GM10266 (cell line): ENCODE measurements at regions not wholly inside any gene's neighbourhood (a gene's known extent, or its start where the extent isn't known, plus 50 kb on each side); places are given as distances from the start of the nearest gene placed in this dataset.

ENCODE experiments used
- DNase-seq: peaks from one replicate; pipeline ENCODE4 v3.0.0; 2012; ENCODE audit errors: extremely low spot score
- TF ChIP-seq, protein P1 (sequence below): IDR thresholded peaks from 2 replicates; pipeline ENCODE4 v1.5.1; 2012; ENCODE audit warnings: mild to moderate bottlenecking, low read depth; ENCODE audit not compliant: control insufficient read depth, insufficient read depth; ENCODE audit errors: missing control alignments

GRCh38 chr11:133681901-133682300 lies 149.6 kb upstream of the OPCML start:
- no peak for DNase-seq
- TF ChIP-seq, protein P1, sequence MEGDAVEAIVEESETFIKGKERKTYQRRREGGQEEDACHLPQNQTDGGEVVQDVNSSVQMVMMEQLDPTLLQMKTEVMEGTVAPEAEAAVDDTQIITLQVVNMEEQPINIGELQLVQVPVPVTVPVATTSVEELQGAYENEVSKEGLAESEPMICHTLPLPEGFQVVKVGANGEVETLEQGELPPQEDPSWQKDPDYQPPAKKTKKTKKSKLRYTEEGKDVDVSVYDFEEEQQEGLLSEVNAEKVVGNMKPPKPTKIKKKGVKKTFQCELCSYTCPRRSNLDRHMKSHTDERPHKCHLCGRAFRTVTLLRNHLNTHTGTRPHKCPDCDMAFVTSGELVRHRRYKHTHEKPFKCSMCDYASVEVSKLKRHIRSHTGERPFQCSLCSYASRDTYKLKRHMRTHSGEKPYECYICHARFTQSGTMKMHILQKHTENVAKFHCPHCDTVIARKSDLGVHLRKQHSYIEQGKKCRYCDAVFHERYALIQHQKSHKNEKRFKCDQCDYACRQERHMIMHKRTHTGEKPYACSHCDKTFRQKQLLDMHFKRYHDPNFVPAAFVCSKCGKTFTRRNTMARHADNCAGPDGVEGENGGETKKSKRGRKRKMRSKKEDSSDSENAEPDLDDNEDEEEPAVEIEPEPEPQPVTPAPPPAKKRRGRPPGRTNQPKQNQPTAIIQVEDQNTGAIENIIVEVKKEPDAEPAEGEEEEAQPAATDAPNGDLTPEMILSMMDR, result no peak

GRCh38 chr11:133679896-133680295 lies 147.6 kb upstream of the OPCML start:
- TF ChIP-seq, protein P1, result no peak
- no peak for DNase-seq

GRCh38 chr11:133678191-133678590 lies 145.9 kb upstream of the OPCML start:
- no peak for DNase-seq
- TF ChIP-seq, protein P1, result no peak

DNA sequence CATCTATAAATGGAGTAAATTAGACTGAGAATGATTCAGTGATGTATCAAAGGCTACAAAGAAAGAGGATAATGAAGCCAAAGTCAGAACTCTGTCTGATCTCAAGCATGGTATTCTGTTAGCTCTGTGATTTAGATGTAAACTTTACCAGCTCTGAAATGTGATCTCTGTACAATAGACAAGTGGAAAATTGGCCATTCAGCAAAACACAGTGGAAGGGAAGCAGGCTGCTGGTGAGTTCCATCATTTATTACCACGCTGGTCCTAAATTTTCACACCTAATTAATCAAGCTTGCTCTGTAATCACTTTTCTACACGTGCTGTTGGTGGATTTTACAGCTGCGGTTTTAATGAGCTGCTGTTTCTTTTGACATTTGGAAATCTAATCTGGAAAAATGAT lies 145.1 kb upstream of the OPCML start:
- TF ChIP-seq, protein P1, result no peak
- no peak for DNase-seq

GRCh38 chr11:133676265-133676664 lies 144.0 kb upstream of the OPCML start:
- TF ChIP-seq, protein P1, result no peak
- no peak for DNase-seq

DNA sequence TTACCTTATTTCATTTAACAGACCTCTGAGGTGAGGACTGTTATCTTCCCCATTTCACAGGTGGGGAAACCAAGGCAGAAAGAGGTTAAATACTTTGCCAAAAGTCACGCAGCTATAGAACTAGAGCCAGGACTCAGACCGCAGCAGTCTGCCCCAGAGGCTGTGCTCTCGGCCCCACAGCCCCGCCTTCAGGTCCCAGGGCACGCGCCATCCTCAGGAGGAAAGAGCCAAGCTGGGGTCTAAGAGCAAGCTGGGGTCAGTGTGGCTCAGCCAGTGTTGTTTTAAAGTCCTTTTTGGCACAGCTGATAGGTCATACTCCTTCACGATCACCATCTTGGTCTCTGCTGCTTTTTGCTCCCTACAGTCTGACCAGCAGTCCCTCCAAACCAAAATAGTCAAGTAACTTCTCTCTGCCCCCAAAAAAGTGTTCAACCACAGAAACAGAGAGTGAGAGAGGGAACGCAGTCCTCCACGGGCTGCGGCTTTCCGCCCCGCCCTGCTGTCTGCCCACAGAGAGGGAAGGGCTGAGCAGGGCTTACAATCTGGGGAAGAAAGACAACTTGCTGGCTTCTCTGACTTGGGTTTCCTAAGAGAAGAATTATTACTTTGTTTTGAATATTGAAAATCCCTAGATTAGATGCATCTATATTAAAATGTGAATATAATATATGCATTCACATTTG lies 137.2 kb upstream of the OPCML start:
- DNase-seq, result no peak
- TF ChIP-seq, protein P1, result no peak

- no peak for DNase-seq
- TF ChIP-seq, protein P1, result no peak
Measured at GRCh38 chr11:133663135-133663985, 131.1 kb upstream of the OPCML start.
